ENCODE measurements at regions not wholly inside any gene's neighbourhood (a gene's known extent, or its start where the extent isn't known, plus 50 kb on each side); places are given as distances from the start of the nearest gene placed in this dataset.

DNA sequence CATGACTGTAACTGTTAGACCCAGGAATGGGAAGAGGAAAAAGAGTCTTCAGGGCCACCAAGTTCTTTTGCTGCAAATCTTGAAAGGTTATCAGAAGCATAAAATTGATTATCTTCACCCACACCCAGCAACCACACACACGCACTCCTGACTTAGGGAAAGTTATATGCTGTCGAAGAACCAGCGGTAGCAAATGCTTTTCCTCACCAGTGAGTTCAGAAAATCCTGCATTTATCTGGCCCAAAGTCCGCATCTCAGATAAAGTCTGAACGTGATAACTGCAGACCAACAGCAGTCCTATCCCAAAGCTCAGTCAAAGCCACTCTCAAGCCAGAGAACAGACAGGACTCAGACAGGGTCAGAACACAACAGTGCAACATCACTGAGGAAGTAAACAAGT, 115.6 kb downstream of the IRS2 start:
- Histone ChIP-seq H2AFZ (ENCODE audit: control insufficient read depth, low read length) (no peak overlapping the region), H4K20me1 (ENCODE audit: control insufficient read depth, extremely low read depth, insufficient read depth, low read length) (no peaks in the 10 kb centered on the region), H3K4me3 (ENCODE audit: control insufficient read depth in 2 of 3, extremely low read depth in 1 of 3, insufficient read depth in 2 of 3, low read depth in 1 of 3, low read length in 3 of 3) (no peak overlapping the region), H3K79me2 (ENCODE audit: control insufficient read depth, insufficient read depth, low read length) (no peaks in the 10 kb centered on the region), H3K4me1 (ENCODE audit: control insufficient read depth, extremely low read depth, insufficient read depth, low read length) (peaks cover 10% of the 10 kb centered on the region), H3K27ac (ENCODE audit: control insufficient read depth, insufficient read depth, low read length) (no peak overlapping the region), H3K9me1 (ENCODE audit: control insufficient read depth, extremely low read depth, insufficient read depth, low read length) (no peaks in the 10 kb centered on the region), H3K36me3 (ENCODE audit: control insufficient read depth in 2 of 2, extremely low read depth in 1 of 2, insufficient read depth in 2 of 2, low read length in 2 of 2) (no peaks in the 10 kb centered on the region), H3K9me3 (ENCODE audit: control insufficient read depth, low read depth, low read length) (no peaks in the 10 kb centered on the region), H3K4me2 (ENCODE audit: control insufficient read depth, extremely low read depth, insufficient read depth, low read depth, low read length) (no peak overlapping the region), H3K9ac (ENCODE audit: control insufficient read depth, extremely low read depth, insufficient read depth, low read length) (no peak overlapping the region), H3K27me3 (ENCODE audit: control insufficient read depth, extremely low read depth, insufficient read depth, low read length) (no peaks in the 10 kb centered on the region)
- DNase-seq (ENCODE audit: low read depth, low spot score) = no peak
- TF ChIP-seq EZH2 (IDR thresholded peaks at IDR 0.05; ENCODE audit: low read length) = no peak
- TF ChIP-seq, protein P1, sequence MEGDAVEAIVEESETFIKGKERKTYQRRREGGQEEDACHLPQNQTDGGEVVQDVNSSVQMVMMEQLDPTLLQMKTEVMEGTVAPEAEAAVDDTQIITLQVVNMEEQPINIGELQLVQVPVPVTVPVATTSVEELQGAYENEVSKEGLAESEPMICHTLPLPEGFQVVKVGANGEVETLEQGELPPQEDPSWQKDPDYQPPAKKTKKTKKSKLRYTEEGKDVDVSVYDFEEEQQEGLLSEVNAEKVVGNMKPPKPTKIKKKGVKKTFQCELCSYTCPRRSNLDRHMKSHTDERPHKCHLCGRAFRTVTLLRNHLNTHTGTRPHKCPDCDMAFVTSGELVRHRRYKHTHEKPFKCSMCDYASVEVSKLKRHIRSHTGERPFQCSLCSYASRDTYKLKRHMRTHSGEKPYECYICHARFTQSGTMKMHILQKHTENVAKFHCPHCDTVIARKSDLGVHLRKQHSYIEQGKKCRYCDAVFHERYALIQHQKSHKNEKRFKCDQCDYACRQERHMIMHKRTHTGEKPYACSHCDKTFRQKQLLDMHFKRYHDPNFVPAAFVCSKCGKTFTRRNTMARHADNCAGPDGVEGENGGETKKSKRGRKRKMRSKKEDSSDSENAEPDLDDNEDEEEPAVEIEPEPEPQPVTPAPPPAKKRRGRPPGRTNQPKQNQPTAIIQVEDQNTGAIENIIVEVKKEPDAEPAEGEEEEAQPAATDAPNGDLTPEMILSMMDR (optimal IDR thresholded peaks at IDR 0.05 in 1 of 3, IDR thresholded peaks at IDR 0.05 in 1 of 3, conservative IDR thresholded peaks at IDR 0.05 in 1 of 3; ENCODE audit: extremely low read depth in 1 of 3, insufficient read depth in 2 of 3, low read length in 3 of 3) = no peak
- dilution Hi-C loops (cut with MboI; ENCODE audit: extremely low pct_ligation_motif_present, low sequenced_read_pairs) = no loop called here
- no peak for FAIRE-seq

DNA sequence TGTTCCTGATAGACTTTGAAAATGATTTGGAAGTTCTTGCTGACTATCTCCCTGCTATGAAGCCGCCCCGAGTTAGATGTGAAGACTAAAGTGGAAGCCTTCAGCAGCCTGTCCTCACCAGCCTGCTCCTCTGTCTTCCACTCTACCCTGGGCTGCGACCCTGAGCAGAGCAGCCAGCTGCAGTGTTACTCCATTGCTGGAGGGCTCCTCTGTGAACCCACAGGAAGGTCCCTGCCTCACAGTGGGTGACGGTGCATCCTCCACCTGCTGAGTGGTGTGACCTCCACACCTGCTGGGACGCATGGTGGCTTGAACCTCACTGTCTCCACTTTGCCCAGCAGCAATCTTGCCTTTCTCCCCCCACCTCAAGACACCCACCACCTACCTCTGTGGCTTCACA, 116.4 kb downstream of the IRS2 start:
- H3K79me2 ChIP-seq (ENCODE audit: control insufficient read depth, insufficient read depth, low read length) = no peaks in the 10 kb centered on the region
- dilution Hi-C loops (cut with MboI; ENCODE audit: extremely low pct_ligation_motif_present, low sequenced_read_pairs) = no loop called here

More for the DNA sequence above, 116.4 kb downstream of the IRS2 start:
- Histone ChIP-seq H3K4me1 (ENCODE audit: control insufficient read depth, extremely low read depth, insufficient read depth, low read length) (peaks cover 10% of the 10 kb centered on the region), H3K36me3 (ENCODE audit: control insufficient read depth in 2 of 2, extremely low read depth in 1 of 2, insufficient read depth in 2 of 2, low read length in 2 of 2) (no peaks in the 10 kb centered on the region), H3K9ac (ENCODE audit: control insufficient read depth, extremely low read depth, insufficient read depth, low read length) (no peak overlapping the region), H3K4me3 (ENCODE audit: control insufficient read depth in 2 of 3, extremely low read depth in 1 of 3, insufficient read depth in 2 of 3, low read depth in 1 of 3, low read length in 3 of 3) (no peak overlapping the region), H3K4me2 (ENCODE audit: control insufficient read depth, extremely low read depth, insufficient read depth, low read depth, low read length) (no peak overlapping the region), H3K27me3 (ENCODE audit: control insufficient read depth, extremely low read depth, insufficient read depth, low read length) (no peaks in the 10 kb centered on the region), H3K27ac (ENCODE audit: control insufficient read depth, insufficient read depth, low read length) (no peak overlapping the region), H3K9me1 (ENCODE audit: control insufficient read depth, extremely low read depth, insufficient read depth, low read length) (no peaks in the 10 kb centered on the region), H2AFZ (ENCODE audit: control insufficient read depth, low read length) (no peak overlapping the region), H4K20me1 (ENCODE audit: control insufficient read depth, extremely low read depth, insufficient read depth, low read length) (no peaks in the 10 kb centered on the region), H3K9me3 (ENCODE audit: control insufficient read depth, low read depth, low read length) (no peaks in the 10 kb centered on the region)
- TF ChIP-seq, protein P1 (optimal IDR thresholded peaks at IDR 0.05 in 1 of 3, IDR thresholded peaks at IDR 0.05 in 1 of 3, conservative IDR thresholded peaks at IDR 0.05 in 1 of 3; ENCODE audit: extremely low read depth in 1 of 3, insufficient read depth in 2 of 3, low read length in 3 of 3) = no peak
- TF ChIP-seq EZH2 (IDR thresholded peaks at IDR 0.05; ENCODE audit: low read length) = no peak
- no peak for DNase-seq (ENCODE audit: low read depth, low spot score)
- FAIRE-seq = no peak
